ENCODE measurements at regions not wholly inside any gene's neighbourhood (a gene's known extent, or its start where the extent isn't known, plus 50 kb on each side); places are given as distances from the start of the nearest gene placed in this dataset.

DNA sequence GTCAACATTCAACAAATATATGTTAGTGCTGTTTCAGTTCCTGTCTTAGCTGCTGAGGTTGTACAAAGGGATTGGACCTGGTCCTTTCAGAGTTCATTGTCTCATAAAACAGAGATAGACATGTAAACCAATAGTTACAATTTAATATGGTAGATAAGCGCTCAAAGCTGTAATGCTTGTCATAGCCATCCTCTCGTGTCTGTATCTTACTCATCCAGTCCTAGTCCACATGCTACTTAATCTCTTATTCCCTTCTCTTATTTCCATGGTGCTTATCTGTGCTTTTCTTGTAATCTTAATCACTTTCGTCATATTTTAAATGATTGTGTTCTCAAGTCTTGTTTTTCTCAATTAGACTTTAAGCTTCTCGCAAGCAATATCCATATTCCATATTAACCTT lies 185.2 kb upstream of the OBI1 start:
- TF ChIP-seq CTCF (IDR thresholded peaks at IDR 0.05) (no peak), POLR2A (IDR thresholded peaks at IDR 0.05) (no peak)
